Thyroid gland (tissue), 4 donors: ENCODE measurements at regions not wholly inside any gene's neighbourhood (a gene's known extent, or its start where the extent isn't known, plus 50 kb on each side); places are given as distances from the start of the nearest gene placed in this dataset.

Source experiments
- DNase-seq, 2 donors: peaks; one replicate each; pipeline ENCODE4 v3.0.0-alpha.2; 2019
- H3K27ac ChIP-seq, 3 donors: fragments of 200-600 bp; sonication (generic); 1 replicate in 2 of 3; 2 replicates in 1 of 3; pipeline ENCODE4 v1.5.1; 2016 to 2019; ENCODE audit warnings: mild to moderate bottlenecking in 1 of 3, moderate library complexity in 1 of 3
- H3K27me3 ChIP-seq: fragments of 200-600 bp; sonication (generic); one replicate; pipeline ENCODE4 v1.5.1; 2019
- H3K36me3 ChIP-seq, 2 donors: fragments of 200-600 bp; sonication (generic); one replicate each; pipeline ENCODE4 v1.5.1; 2016 to 2019
- H3K4me1 ChIP-seq, 2 donors: fragments of 200-600 bp; sonication (generic); one replicate each; pipeline ENCODE4 v1.5.1; 2017 to 2019
- H3K4me3 ChIP-seq, 3 donors: fragments of 200-600 bp; sonication (generic); replicated peaks in 1 of 3; 1 replicate in 2 of 3; 2 replicates in 1 of 3; pipeline ENCODE4 v1.5.1; 2016; ENCODE audit warnings: mild to moderate bottlenecking in 1 of 3
- H3K9me3 ChIP-seq: fragments of 200-600 bp; sonication (generic); one replicate; pipeline ENCODE4 v1.5.1; 2017
- POLR2A ChIP-seq, 2 donors: fragments of 450-650 bp; IDR thresholded peaks; one replicate each; pipeline ENCODE4 v1.6.1; 2017; ENCODE audit warnings: antibody characterized with exemption in 2 of 2, mild to moderate bottlenecking in 2 of 2, moderate library complexity in 1 of 2
- WGBS, 2 donors: methylation state at CpG; one replicate each; pipeline ENCODE4 v1.1.5; 2017; 5-methylcytosine and 5-hydroxymethylcytosine counted together
- intact Hi-C: fragments of 100-400 bp; cut with DNase I; formaldehyde crosslinking; loops from one replicate; pipeline ENCODE4 v1.15.1; 2023
- TF ChIP-seq, protein P1 (sequence below), 6 experiments: fragments of 200-600 bp in 3 of 6; fragments of 450-650 bp in 3 of 6; sonication (generic) in 3 of 6; IDR thresholded peaks; one replicate each; pipeline ENCODE4 v1.5.1; 2016 to 2019; ENCODE audit warnings: antibody characterized with exemption in 6 of 6, mild to moderate bottlenecking in 2 of 6, inconsistent platforms in 1 of 6, moderate library complexity in 1 of 6

DNA sequence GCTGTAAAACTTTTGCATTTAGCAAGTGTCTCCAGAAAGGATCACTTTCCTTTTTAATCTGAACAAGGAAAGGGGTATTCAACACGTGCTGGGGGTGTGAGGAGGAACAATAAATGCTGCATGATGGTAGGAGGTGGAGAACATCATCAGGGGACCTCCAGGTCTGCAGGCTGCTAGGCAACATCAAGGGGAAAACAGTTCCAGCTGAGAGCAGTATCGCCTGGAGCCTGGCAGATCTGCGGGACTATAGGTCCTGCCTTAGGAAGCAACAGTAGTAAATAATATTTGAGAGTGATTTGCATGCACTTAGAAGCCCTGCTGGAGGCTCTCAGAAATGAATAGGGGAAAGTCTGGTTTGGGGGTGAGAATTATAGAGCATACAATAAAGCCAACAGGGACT, 175.6 kb downstream of the SUCLG1 start:
- Histone ChIP-seq H3K4me3 (no peak overlapping the region), H3K36me3 (no peaks in the 10 kb centered on the region), H3K4me1 (no peaks in the 10 kb centered on the region), H3K9me3 (no peaks in the 10 kb centered on the region), H3K27ac (no peak overlapping the region), H3K27me3 (no peaks in the 10 kb centered on the region)
- TF ChIP-seq POLR2A (IDR thresholded peaks at IDR 0.05) = no peak
- TF ChIP-seq, protein P1, sequence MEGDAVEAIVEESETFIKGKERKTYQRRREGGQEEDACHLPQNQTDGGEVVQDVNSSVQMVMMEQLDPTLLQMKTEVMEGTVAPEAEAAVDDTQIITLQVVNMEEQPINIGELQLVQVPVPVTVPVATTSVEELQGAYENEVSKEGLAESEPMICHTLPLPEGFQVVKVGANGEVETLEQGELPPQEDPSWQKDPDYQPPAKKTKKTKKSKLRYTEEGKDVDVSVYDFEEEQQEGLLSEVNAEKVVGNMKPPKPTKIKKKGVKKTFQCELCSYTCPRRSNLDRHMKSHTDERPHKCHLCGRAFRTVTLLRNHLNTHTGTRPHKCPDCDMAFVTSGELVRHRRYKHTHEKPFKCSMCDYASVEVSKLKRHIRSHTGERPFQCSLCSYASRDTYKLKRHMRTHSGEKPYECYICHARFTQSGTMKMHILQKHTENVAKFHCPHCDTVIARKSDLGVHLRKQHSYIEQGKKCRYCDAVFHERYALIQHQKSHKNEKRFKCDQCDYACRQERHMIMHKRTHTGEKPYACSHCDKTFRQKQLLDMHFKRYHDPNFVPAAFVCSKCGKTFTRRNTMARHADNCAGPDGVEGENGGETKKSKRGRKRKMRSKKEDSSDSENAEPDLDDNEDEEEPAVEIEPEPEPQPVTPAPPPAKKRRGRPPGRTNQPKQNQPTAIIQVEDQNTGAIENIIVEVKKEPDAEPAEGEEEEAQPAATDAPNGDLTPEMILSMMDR (IDR thresholded peaks at IDR 0.05) = no peak
- DNase-seq = no peak
- 37 to 43% methylated on average over 3 of the region's 3 CpGs for WGBS, 2 donors
- intact Hi-C loops = no loop called here

DNA sequence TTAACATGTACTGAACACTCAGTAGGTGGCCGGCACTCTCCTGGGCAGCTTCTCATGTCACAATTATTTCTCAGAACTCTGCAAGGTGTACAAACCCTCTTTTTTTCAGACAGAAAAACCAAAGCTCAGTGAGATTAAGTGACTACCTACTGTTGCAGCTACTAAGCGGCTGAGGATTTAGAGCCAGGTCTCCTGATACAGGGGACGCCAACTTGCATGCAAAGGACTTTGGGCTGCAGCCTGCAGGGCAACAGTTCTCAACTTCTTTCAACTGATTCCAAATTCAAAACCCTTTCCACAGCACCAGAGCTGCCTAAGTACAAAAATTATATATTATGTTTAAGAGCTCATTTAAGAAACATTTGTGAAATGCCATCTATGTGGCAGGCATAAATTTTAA, 177.6 kb downstream of the SUCLG1 start:
- H3K36me3 ChIP-seq = no peaks in the 10 kb centered on the region
- no peaks in the 10 kb centered on the region for H3K4me1 ChIP-seq
- intact Hi-C loops = no loop called here
- no peak for DNase-seq
- H3K27me3 ChIP-seq = no peaks in the 10 kb centered on the region
- no peaks in the 10 kb centered on the region for H3K9me3 ChIP-seq
- 84 to 87% methylated on average over 3 of the region's 3 CpGs for WGBS, 2 donors
- no peak overlapping the region for H3K27ac ChIP-seq
- H3K4me3 ChIP-seq = no peak overlapping the region
- TF ChIP-seq POLR2A (IDR thresholded peaks at IDR 0.05) = no peak
- TF ChIP-seq, protein P1 (IDR thresholded peaks at IDR 0.05) = no peak

DNA sequence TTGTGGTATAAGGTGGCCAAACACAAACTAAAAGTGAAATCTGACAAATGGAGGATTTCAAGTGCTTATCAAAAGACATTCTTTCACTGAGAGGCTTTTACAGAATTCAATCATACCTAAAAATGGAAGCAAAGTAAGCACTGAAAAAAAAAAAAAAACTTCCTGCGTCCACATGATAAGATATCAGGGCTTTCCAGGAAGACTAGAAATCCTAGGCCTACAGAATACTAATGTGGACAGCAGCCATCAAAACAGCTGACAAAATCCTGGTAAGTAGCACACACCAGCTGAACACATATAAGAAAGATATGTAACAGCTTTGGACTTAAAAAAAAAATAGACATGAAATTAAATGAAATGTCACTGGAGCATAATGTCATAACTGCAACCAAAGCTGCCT, 178.2 kb downstream of the SUCLG1 start:
- intact Hi-C loops = no loop called here
- no peak overlapping the region for H3K27ac ChIP-seq
- no peak for DNase-seq
- no peaks in the 10 kb centered on the region for H3K4me1 ChIP-seq
- WGBS, 2 donors = 92 to 93% methylated on average over 1 of the region's 1 CpG
- TF ChIP-seq, protein P1 (IDR thresholded peaks at IDR 0.05) = no peak
- TF ChIP-seq POLR2A (IDR thresholded peaks at IDR 0.05) = no peak
- H3K36me3 ChIP-seq = no peaks in the 10 kb centered on the region
- no peaks in the 10 kb centered on the region for H3K9me3 ChIP-seq
- H3K27me3 ChIP-seq = no peaks in the 10 kb centered on the region
- no peak overlapping the region for H3K4me3 ChIP-seq

DNA sequence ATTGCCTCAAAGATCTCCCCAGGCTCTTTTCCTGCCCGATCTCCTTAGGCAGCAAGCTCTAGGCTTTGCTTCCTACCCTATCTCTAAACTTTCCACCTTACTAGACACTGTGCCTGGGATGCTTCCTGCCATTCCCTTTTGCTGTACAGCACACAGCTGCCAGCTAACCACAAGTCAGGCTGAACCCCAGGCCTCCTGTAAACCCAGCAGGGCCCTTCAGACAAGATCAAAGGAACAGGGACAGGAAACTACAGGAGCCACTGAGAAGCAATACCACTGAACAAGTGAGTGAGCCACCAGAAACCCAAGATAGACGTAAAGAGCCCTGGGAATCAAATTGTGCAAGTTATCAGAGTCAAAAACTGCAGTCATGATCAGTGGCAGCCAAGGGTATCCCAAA, 180.7 kb downstream of the SUCLG1 start:
- no peak overlapping the region for H3K4me3 ChIP-seq
- no peaks in the 10 kb centered on the region for H3K9me3 ChIP-seq
- H3K36me3 ChIP-seq = no peaks in the 10 kb centered on the region
- DNase-seq = no peak
- WGBS, 2 donors = 90 to 92% methylated on average over 2 of the region's 2 CpGs
- no peaks in the 10 kb centered on the region for H3K4me1 ChIP-seq
- H3K27me3 ChIP-seq = no peaks in the 10 kb centered on the region
- no peak for TF ChIP-seq POLR2A (IDR thresholded peaks at IDR 0.05)
- intact Hi-C loops = no loop called here
- no peak overlapping the region for H3K27ac ChIP-seq

DNA sequence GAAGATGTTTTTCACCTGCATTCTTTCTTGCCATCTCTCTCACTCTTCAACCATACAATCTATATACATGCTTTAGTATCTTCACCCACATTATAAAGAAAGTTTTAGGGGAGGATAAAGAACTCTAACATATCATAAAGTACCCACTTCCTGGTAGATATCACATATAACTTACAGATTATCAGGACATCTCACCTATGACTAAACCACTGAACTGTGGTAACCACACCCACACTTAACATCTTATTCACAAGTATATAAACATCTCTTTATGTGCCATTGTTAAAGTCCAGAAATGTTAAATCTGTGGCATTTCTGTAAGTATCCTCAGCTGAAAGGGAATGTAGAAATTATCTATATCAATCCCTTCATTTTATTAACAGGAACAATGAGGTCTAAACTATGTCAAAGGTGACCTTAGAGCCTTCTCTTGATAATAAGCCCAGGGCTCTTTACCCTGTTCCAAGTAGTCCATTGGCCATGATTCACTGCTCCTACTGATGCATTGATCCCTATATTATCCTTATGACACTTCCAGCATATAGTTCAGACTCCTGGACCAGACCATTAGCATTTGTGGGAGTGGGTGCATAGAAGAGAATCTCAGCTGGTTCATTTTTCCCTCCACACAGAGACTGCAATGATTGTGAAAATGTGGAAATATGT, 182.4 kb downstream of the SUCLG1 start:
- H3K27ac ChIP-seq = no peak overlapping the region
- no peaks in the 10 kb centered on the region for H3K9me3 ChIP-seq
- intact Hi-C loops = no loop called here
- no peaks in the 10 kb centered on the region for H3K27me3 ChIP-seq
- H3K4me3 ChIP-seq = no peak overlapping the region
- H3K4me1 ChIP-seq = no peaks in the 10 kb centered on the region
- no peaks in the 10 kb centered on the region for H3K36me3 ChIP-seq
- no peak for DNase-seq
- TF ChIP-seq POLR2A (IDR thresholded peaks at IDR 0.05) = no peak
- TF ChIP-seq, protein P1 (IDR thresholded peaks at IDR 0.05) = no peak

DNA sequence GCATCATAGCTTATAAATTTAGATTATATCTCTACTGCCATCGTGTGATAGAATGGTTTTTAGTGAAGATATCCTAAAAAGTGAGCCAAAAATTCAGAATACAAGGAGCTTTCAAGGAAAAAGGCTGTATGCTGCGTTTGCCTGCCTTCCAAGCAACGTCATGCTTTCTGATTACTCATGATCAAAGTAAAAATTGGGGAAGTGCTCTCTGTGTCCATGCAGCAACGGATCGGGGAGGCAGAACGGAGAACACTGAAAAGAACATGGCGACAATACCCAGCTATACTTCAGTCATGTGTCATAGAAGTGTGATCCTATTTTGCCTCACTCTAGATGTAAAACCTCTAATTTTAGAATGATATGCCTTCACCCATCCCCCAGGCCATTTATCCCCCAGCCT, 185.7 kb downstream of the SUCLG1 start:
- no peaks in the 10 kb centered on the region for H3K36me3 ChIP-seq
- H3K27ac ChIP-seq = no peak overlapping the region
- WGBS, 2 donors = 82 to 83% methylated on average over 7 of the region's 7 CpGs
- no peaks in the 10 kb centered on the region for H3K9me3 ChIP-seq
- DNase-seq = no peak
- H3K4me1 ChIP-seq = no peaks in the 10 kb centered on the region
- no peak overlapping the region for H3K4me3 ChIP-seq
- TF ChIP-seq, protein P1 (IDR thresholded peaks at IDR 0.05) = no peak
- no peak for TF ChIP-seq POLR2A (IDR thresholded peaks at IDR 0.05)
- no peaks in the 10 kb centered on the region for H3K27me3 ChIP-seq
- intact Hi-C loops = no loop called here
